H54 (cell line): ENCODE measurements at regions not wholly inside any gene's neighbourhood (a gene's known extent, or its start where the extent isn't known, plus 50 kb on each side); places are given as distances from the start of the nearest gene placed in this dataset.

Experiments
- DNase-seq: peaks from one replicate; pipeline ENCODE4 v3.0.0; 2011; ENCODE audit warnings: low spot score, mixed read lengths; ENCODE audit not compliant: insufficient read length
- FAIRE-seq: peaks from 3 replicates; lab custom pipeline; 2011; peaks lifted over from hg19 to GRCh38; lab: Jason Lieb, UNC
- POLR2A ChIP-seq: IDR thresholded peaks from 2 replicates; pipeline ENCODE4 v1.6.1; 2011; ENCODE audit warnings: low read depth, mild to moderate bottlenecking, low read length

DNA sequence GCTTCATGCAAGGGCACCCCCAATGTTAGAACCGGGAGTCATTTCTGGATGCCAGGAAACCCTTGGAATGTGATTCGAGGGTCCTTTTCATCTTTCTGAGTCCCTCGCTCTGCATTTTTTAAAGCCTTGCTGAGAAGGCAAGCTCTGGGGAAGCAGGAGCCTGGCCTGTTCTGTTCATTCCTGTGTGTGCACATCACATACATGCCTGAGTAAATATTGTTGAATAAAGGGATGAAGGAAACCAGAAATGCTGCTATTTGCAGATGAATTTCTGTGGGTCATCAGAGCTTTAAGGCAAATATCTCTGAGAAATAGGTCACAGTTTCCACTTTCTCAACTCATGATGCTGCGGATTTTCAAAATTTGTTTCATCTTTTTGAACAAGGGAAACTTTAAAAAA lies 170.1 kb downstream of the PAH start:
- no peak for TF ChIP-seq POLR2A
- DNase-seq: no peak
- FAIRE-seq: no peak

GRCh38 chr12:102745971-102746600 lies 171.0 kb downstream of the PAH start:
- no peak for DNase-seq
- FAIRE-seq: no peak
- TF ChIP-seq POLR2A: no peak

DNA sequence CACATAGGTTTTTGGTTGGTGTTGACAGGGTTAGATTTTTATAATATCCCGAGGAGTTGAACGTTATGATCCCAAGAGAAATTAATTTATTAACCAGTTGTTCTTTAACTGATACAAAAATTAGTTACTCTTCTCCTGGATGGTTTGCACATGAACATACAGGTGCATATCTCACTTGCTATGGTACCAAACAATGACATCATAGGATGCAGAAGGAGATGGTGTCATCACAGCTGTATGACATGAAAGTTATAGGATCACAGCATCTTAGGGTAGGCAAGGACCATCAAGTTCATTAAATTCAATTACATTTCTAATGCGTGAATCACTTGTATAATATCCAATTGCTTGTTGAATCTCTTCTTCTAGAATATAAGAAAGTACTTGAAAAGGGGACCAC lies 175.8 kb downstream of the PAH start:
- no peak for FAIRE-seq
- DNase-seq: no peak
- no peak for TF ChIP-seq POLR2A

GRCh38 chr12:102740141-102740955 lies 176.7 kb downstream of the PAH start:
- FAIRE-seq (peak; percentile 27), DNase-seq (no peak)
- no peak for TF ChIP-seq POLR2A

GRCh38 chr12:102736328-102736727 lies 180.7 kb downstream of the PAH start:
- FAIRE-seq: no peak

GRCh38 chr12:102735104-102735503 lies 181.9 kb downstream of the PAH start:
- TF ChIP-seq POLR2A: no peak
- FAIRE-seq (no peak), DNase-seq (no peak)

More at GRCh38 chr12:102736328-102736727, 180.7 kb downstream of the PAH start:
- TF ChIP-seq POLR2A: no peak
- no peak for DNase-seq

GRCh38 chr12:102730996-102731395 lies 186.0 kb downstream of the PAH start:
- TF ChIP-seq POLR2A: no peak
- no peak for DNase-seq
- no peak for FAIRE-seq

DNA sequence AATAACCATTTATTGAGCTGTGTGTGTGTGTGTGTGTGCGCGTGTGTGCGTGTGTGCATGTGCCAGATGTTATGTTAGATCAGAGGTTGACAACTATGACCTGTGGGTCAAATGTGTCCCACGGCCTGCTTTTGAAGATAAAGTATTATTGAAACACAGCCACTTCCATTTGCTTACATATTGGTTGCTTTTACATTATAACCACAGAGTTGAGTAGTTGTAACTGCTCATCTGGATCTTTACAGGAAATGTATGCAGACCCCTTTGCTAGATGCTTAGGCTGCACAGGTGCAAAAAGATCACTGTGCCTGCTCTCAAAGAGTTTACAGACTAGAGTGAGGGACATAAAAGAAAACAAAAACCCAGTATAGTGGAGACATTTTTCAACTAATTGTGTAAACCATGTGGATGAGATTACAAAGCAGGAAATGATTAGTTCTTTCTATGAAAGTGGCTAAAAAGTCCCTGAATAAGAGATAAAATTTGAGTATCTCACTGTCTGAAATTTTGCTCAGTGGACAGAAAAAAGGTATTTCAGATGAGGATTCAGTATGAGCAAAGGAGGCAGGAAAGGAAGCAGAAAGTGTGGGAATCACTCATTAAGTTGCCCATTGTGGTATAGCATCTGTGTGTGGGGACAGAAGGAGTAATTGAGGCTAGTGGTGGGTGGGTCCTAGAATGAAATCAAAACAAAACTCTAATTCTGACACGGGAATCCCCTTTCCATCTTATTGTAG lies 188.4 kb downstream of the PAH start:
- DNase-seq (no peak), FAIRE-seq (no peak)
- no peak for TF ChIP-seq POLR2A

DNA sequence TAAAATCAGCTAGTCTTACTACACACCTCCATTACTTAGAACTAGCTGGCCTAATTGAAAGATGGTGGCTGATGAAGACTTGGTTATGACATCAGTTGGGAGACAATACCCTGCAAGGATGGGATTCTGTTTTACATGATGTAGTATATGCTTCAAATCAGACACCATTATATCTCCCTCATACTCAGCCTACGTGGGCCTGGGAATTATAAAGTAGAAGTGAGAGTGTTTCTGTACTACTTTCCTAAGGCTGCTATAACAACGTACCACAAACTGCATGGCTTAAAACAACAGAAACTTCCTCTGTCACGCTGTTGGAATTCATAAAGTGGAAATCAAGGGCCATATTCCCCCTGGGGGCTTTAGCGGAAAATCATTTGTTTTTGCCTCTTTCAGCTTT lies 190.4 kb downstream of the PAH start:
- TF ChIP-seq POLR2A: no peak
- FAIRE-seq (no peak), DNase-seq (no peak)

DNA sequence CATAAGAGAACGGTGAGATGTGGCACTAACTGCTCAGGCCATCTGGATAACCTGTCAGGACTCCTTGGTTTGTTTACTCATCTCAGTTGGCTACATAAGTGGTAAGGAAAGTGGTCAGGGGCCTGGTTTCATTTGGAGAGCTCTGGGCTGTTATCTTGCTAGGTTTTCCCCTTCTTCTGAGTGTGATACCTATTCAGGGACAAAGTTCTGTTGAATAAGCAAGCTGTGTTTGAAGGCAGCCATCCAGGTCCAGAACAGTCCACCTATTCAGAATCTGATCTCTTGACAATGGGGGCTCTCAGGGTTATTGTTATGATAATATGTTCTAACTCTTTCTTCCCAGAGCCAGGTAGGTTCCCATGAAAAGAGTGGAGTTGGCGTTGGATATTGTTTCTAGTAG lies 194.9 kb downstream of the PAH start:
- no peak for FAIRE-seq
- no peak for TF ChIP-seq POLR2A
- DNase-seq: no peak

DNA sequence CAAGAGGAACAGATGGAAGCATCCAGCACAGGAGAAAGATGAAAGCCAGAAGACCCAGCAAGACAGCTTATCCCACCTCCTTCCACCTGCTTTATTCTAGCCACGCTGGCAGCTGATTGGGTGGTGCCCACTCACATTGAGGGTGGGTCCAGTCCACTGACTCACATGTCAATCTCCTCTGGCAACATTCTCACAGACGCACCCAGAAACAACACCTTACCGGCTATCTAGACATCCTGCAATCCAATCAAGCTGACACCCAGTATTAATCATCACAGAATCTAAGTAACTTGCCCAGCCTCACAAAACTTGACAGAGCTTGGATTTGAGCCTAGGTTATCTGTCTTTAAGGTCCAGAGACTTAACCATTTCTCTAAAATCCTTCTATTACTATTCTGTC lies 208.9 kb downstream of the PAH start:
- no peak for FAIRE-seq
- DNase-seq: no peak
- no peak for TF ChIP-seq POLR2A

DNA sequence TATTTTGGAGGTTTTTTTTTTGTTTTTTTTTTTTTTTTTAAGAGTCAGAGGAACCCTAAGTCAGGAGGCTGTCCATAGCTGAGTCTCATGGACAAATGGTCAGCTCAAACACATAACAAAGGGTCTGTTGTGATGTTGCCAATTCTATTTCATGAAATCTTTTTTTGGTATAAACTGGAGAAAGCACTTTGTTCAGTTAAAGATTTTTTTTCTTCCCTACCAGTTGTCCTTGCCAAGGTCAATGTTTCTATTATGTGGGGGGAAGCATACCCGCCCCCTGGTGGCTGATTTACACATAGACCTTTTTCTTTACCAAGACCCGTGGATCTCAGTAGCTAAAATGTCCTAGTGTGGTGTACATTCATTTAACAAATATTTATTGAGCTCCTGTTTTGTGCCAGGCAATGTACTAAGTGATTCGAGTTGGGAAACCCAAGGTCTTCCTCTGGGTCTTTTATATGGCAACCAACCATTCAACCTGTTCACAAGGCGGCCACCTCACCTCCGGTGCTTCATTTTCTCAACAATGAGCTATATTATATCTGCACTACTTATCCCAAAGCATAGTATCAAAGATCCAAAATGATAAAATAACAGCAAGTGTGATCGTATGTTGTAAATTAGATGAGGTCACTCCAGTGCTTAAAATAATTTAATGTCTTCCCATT lies 214.5 kb downstream of the PAH start:
- DNase-seq (peak; percentile 8), FAIRE-seq (peak; percentile 6)
- no peak for TF ChIP-seq POLR2A

- no peak for FAIRE-seq
- no peak for TF ChIP-seq POLR2A
- DNase-seq: no peak
Observed at GRCh38 chr12:102696045-102696444, 215.7 kb upstream of the IGF1 start.

- no peak for TF ChIP-seq POLR2A
- no peak for FAIRE-seq
Observed at GRCh38 chr12:102694903-102695302, 214.5 kb upstream of the IGF1 start.

More at GRCh38 chr12:102694903-102695302, 214.5 kb upstream of the IGF1 start:
- no peak for DNase-seq
